Islet precursor cell (in vitro differentiated cells): ENCODE measurements at regions not wholly inside any gene's neighbourhood (a gene's known extent, or its start where the extent isn't known, plus 50 kb on each side); places are given as distances from the start of the nearest gene placed in this dataset.
"Not testable (repeated sequence)": the region's sequence is repeated elsewhere in the genome, so short reads cannot be mapped to it uniquely, and the experiment has no call there.

ENCODE experiments used
- DNase-seq: peaks from one replicate; pipeline ENCODE4 v3.0.0-alpha.2; 2018

DNA sequence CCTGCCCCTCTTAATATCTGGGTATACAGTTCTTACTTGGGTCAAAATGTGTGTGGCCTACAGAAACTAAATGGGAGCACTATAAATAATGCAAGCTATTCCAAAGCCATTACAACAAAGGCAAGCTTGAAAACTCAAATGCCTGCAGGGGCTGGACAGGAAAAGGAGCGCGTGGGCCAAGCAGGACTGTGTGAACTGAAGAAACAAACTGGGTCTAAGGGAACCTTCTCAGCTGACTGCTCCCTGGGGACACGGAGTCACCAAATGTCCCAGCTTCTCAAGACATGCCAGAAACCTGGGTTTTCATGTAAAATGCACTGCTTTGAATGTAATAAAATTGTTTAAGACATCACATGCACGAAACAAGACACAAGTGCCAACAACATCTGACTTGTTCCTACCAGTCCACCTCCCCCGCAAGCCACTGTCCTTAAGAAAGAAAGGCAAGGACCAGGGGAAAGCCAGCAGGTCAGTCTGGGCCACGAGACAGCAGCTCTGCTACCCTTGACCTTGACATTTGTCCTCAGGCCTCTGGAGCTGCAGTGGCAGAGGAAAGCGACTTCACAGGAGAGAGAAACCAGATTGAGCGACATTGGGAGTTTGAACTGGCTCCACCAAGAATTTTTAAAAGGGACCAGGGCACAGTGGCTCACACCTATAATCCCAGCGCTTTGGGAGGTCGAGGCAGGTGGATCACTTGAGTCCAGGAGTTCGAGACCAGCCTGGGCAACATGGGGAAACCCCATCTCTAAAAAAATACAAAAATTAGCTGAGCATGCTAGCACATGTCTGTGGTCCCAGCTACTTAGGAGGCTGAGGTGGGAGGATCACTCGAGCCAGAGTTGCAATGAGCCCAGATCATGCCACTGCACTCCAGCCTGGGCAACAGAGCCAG is 89.7 kb upstream of the SH3BP4 start:
- no peak for DNase-seq

DNA sequence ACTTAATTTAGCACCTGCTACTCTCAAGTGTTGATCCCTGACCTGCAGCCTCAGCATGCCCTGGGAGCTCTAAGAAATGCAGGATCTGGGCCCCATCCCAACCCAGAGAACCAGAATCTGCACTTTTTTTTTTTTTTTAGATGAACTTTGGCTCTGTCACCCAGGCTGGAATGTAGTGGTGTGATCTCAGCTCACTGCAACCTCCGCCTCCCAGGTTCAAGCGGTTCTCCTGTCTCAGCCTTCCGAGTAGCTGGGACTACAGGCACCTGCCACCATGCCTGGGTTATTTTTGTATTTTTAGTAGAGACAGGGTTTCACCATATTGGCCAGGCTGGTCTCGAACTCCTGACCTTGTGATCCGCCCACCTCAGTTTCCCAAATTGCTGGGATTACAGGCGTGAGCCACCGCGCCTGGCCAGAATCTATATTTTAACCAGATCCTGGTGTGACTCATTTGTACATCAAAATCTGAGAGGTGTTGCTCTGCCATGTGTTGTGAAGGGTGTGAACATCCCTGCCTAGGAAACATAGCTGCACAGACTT is 92.4 kb upstream of the SH3BP4 start:
- not testable (repeated sequence) for DNase-seq

DNA sequence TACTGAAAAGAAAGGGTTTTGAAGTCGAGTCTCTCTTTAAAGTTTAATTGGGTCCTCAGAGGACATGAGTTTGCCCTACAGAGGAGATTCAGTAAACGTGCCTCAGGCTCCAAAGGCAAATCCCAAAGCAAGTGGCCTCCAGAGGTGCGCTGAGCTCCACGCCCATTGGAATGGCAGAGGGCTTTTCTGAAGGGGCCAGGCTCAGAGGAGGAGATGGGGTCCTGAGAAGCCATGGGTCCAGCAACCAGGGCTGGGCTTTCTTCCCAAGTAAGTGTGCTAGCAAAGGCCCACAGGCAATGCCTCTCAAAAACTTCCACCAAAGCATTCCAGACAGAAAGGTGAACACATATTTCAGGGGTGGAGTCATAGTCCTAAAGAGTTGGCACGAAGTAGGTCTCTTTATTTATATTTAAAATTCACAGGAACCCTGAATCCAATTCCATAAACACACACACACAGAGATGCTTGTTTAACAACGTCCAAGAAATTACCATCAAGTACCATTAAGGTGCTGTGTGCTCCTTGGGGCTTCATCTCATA is 93.0 kb upstream of the SH3BP4 start:
- peak; percentile 73 for DNase-seq

DNA sequence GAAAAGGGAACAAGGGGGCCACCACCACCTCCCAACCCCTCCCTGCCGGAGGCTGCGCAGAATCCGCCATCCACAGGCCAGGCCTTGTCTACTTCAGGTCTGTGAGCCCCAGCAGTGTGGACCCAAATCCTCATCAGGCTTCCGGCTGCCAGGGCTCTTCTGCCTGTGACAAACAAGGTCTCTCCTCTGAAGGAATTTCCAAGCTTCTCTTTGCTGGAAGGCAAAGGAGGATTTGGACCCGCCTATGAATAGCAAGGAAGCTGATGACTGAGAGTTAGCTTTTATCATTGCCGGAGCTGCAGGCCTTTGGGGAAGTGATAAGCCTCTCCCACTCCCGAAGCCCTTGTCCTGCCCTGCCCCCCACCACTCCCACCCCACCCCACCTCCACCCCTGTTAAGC is 93.7 kb upstream of the SH3BP4 start:
- peak; percentile 80 for DNase-seq

DNA sequence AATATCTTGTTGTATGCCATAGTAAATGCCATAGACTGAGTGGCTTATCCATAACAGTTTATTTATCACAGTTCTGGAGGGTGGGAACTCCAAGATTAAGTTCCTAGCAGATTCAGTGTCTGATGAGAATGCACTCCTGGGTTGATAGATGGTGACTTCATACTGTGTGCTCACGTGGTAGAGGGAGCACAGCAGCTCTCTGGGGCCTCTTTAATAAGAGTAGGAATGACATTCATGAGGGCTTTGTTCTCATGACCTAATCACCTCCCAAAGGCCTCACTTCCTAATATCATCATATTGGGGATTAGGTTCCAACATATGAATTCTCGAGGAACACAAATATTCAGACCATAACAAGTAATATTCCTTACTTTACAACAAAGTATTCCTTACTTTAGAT is 98.1 kb upstream of the SH3BP4 start:
- no peak for DNase-seq

DNA sequence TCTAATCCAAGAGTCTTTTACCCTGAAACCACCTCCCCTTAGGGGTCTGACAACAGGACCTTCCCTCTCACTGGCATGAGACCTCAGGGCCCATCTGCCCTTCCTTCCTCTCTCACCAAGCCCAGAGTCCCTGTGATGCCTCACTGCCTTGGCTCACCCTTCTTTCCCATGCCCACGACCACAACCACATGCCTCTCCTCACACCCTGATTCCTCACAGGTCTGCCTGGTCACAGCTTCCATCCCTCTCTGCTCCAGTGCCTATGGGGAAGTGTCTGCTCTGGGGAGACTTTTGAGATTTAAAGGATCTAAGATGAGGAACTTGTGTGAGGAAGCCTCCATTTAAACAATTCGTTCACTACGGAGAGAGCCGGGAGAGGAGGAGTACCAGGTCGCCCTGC is 98.9 kb upstream of the SH3BP4 start:
- no peak for DNase-seq

DNA sequence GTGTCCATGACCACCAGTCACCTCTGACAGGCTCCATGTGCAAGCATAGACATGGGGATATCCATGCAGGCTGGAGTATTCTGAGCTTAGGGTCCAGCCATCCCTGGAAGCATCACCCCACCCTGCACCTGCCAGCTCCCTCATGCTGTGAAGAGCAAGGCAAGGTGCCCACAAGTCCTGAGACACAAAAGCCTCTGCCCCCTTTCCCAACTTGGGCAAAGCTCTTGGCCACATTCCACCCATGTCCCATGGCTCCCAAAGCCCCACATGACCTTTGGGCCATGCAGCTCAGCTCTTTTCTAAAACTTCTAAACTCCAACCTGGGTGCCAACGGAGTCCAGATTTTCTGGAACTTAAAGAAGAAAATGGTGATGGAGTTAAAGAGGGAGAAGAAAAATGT is 99.8 kb upstream of the SH3BP4 start:
- DNase-seq = no peak

DNA sequence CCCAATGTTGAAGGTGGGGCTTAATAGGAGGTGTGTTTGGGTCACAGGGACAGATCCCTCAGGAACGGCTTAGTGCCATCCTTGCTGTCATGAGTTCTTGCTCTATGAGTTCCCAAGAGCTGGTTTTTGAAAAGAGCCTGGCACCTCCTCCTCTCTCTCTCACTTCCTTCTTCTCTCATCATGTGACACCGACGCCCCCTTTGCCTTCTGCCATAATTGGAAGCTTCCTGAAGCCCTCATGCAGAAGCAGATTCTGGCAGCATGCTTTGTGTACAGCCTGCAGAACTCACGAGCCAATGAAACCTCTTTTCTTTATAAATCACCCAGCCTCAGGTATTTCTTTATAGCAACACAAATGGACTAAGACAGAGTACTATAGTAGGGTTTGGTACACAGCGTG is 100.4 kb upstream of the SH3BP4 start:
- DNase-seq = no peak

DNA sequence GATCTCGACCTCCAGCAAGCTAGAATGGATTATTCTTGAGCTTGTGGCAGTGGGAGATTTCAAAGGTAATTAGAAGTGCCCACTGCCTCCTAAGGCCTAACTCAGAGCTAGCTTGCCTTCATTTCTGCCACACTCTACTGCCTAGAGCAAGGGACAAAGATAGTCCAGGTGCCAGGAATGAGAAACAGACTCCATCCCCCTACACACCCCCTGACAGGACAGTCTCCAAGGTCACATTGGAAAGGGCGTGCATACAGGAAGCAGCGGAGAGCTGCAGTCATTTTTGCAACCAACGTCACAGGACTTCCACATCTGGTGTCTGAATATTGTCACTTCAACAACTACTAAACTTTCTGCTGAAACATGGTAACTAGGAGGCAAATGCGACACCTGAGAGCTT is 101.0 kb upstream of the SH3BP4 start:
- no peak for DNase-seq

DNA sequence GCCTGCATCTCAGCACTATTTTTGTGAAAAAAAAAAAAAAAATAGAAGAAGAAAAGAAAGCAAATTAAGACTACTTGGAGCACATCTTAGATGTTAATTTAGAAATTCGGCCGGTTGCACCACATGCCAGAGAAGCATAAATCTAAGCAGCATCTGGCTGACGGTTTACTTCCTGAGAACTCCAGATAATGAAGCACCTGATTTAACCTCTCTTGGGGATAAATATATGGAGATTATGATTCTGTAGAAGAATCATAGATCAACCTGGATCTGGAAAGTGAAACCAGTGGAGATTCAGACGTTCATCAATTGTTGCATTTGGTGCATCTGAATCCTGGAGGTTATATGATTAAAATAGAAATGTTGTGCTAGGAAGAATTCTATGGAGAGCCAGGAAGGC is 102.1 kb upstream of the SH3BP4 start:
- no peak for DNase-seq

DNA sequence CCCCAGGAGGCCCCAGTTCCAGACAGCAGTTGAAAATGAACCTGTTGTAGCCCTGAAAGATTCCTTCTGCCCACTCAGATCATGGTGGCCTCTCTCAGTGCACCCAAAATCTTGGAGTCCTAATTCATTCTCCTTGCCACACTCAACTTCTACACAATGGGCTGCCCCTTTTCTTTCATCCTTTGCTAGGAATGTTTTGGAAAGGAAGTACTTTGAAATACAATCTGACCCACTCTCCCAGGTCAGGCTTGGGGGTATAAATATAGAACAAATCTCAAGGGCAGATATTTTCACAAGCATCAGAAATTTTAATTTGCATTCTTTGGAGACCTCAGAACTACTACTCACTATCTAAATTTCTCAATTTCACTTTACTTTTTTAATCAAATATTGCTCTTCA is 103.2 kb upstream of the SH3BP4 start:
- DNase-seq = no peak

DNA sequence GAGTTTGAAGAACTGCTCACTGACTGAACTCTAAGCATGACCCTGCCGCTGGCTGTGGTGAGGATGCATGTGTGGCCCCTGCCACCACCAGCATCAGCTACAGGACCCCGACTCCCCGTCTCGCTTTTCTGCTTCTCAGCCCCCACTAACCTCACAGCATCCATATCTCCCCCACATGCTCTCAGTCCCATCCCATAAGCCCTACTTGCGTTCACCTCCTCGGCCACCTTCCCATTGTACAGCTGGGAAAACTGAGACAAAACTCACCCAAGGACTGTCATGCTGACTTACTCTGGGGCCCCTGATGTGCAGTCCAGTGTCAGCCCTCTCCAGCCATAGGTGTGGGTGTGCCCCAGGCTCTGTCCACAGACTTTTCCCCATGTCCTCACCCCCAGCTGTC is 104.2 kb upstream of the SH3BP4 start:
- DNase-seq = no peak

DNA sequence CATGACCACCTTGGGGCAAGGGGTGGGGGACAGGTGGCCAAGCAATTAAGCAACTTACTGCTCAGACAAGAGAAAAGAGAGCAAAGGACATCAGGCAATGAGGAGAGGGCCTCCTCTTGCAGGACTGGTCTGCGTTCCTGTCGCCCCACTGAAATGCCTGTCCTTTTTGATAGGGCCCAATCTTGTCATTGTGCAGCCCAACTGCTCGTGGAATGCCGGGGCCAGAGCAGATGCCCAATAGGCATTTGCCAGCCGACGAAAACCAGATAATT is 104.5 kb upstream of the SH3BP4 start:
- peak; percentile 82 for DNase-seq

DNA sequence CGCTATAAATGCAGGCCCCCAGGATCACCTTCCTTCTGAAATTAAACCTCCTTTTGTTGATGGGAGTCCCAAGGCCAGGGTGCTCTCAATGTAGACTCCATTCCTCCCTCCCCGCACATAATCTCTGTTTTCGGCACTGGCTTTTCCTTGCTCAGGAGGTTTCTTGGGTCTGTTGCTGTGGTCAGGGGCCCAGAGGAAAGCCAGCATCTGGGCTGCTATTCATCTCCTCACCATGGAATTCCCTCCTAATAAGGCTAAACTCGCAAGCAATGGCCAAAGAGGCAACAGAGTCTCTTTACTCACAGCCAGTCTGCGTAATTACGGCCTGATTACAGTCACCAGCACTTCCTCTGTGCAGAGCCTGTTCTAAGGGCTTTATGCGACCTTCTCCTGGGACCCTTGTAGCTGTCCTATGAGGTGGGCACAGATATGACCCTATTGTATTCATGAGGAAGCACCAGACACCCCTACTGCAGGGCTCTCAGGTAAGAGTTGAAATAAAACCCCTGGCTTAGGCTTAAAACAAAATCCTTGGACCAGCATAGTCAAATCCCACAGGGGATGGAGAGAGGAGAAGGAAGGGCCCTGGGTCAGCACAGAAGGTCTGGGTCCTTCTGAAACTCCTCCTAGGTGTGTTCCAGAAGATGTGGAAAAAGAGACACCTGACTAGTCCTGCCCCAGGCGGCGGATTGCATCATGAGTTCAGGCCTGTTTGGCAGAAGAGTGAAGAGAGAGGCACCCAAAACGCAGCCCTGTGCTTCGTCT is 105.0 kb upstream of the SH3BP4 start:
- DNase-seq = peak; percentile 79

DNA sequence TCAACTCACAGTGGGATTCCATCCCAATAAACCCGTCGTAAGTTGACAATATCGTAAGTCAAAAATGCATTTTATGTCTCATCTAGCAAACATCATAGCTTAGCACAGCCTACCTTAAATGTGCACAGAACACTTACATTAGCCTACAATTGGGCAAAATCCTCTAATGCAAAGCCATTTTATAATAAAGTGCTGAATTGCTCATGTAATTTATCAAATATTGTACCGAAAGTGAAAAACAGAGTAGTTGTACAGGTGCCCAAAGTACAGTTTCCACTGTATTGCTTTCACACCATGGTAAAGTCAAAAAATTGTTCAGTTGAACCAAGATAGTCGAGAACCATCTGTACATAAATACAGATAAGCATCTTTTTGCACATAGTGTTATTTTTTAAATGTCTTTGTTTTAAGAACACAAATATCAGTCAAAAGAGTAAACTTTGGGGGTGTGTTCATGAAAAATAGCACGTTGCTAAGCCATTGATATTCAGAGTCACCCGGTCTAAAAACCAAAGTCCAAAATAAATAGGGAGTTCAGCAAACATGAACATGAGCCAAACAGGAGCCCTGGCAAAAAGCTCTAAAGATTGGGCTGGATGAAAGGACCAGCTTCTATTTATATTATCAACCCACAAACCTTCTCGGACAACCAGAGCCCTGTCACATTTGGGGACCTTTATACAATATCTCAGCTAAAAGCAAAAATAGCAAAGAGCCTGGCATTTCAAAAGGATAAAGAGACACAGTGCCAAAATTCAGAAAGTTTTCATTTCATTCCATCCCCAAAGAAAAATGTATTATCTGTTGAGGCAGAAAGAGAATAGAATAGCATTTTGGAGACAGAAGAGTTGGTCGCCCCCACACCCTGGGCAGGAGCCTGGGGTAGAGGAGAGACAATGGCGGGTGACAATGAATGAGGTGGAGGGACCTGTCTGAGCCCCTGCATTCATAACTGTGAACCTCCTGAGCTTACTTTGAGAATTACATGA is 105.9 kb upstream of the SH3BP4 start:
- no peak for DNase-seq

DNA sequence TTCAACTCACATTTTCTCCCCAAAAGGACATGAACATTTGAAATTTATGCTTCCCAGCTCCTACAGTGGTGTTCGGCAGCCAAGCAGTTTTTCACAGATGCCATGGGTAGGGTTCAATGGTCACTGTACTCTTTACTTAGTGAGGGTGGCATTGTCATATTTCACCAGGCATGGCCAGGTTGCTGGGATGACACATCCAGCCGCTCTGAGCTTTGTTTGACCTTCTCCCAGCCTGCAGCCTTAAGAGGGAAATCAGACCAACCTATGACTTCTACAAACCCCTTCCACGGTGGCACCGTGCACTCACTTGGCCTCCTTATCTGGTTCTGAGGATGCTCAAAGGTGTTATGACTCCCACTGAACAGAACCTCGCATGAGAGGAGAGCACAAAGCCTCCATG is 108.4 kb upstream of the SH3BP4 start:
- DNase-seq = no peak

DNA sequence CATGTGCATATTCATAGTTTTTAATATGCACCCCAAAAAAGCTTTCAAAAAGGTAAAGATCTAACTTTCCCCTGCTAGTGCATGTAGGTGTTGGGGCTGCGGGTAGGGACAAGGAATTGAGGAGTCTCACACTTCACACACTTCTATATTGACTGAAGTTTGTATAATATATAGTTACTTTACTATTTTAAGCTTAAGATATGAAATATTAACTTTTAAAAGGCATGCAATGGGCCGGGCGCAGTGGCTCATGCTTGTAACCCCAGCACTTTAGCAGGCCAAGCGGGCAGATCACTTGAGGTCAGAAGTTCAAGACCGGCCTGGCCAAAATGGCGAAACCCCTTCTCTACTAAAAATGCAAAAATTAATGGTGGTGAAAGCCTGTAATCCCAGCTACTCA is 109.1 kb upstream of the SH3BP4 start:
- DNase-seq = no peak

DNA sequence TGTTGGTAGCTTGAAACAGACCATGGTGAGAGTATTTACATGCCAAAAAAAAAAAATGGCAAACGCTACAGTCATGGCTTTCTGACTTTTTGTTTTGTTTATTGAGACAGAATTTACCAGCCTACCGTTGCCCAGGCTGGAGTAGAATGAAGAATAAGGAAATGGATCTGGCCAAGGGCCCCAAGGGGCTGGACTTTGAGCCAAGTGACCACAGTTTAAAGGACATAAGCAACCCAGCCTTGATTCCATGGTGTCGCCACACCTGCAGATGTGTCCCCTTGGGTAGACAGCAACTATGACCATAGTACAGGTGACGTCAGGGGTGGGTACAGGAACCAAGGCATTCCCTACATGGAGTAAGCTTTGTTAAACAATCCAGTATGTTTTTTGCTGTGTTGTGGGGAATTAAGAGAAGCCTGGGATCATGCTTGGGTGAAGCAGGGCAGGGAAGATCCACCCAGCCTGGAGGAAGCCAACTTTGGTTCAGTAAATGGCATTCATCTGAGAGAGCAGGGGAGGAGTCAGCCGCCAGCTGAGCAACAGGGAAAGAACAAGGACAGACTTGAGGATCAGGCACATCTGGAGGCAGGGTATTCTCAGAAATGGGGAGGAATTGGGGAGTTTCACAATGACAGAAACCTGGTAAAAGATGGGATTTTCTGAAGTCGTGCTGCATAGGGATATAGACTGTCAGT is 110.3 kb upstream of the SH3BP4 start:
- no peak for DNase-seq

DNA sequence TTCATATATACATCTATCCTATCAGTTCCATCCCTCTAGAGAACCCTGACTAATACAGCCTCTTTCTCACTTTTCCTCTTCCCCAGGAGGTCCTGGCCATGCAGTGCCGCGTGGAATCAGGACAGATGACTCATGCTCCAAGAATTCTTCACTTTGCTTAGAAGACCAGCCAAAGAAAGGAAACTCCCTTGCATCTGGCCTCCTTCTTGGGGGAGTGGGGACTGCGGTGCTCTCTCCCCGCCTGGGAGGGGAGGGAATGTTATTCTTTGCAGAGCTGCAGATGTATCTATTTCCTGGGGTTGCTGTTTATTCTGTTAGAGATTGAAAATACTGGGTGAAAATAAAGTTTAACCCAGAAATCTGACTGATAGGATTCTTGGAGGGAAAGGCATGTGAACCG is 111.5 kb upstream of the SH3BP4 start:
- peak; percentile 94 for DNase-seq

DNA sequence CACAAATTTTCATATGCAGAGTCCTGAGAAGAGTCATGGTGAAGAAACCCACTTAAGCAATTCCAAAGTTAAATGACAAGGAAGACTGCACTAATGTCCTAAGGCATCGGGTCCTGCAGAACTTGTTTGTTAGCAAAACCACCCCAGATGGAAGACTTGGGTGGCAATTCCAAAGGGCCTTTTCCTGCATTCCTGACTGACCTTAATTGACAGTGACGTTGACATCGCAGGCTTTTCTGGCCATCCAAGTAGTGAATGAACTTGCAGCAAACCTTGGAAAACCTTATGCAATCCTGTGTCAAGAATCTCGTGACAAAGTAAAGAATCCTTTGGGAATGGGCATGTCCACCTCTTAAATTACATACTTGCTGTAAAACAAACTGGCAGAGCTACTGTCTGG is 112.5 kb upstream of the SH3BP4 start:
- peak; percentile 96 for DNase-seq

DNA sequence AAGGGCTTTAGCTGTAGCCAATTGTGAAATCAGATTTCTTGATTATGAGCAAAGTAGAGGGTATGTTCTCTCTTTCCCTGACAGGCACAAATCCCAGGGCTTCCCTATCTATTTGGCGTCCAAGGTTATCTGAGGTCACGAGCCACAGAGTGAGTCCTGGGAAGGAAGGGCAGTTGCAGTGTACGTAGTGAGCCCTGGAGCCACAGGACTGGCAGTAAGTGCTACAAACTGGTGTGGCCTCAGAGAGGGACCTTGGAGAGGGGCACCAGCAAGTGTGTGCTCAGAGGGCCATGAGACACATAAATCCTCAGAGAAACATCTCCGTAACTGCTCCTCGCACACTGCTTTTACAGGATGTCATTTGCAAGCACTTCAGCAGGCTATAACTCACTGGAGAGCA is 115.5 kb upstream of the SH3BP4 start:
- peak; percentile 70 for DNase-seq

DNA sequence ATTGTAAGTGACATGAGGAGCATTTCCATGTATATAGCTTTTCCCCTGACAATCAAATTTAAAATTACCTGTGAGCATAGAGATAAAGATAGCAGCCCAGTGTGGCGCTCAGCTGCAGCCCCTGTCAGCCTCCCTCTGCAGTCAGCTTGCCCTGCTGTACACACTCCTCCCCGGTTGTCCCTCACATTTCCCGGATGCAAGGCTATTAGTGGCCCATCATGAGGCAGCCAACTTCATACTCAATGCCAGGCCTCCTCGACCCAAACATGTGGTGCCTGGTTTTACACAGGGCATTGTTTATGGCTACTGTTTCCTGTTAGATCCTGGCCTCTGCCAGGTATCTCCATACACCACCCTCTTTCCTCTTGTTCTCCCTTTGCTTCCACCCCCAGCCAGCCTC is 116.1 kb upstream of the SH3BP4 start:
- no peak for DNase-seq
